ENCODE measurements at regions not wholly inside any gene's neighbourhood (a gene's known extent, or its start where the extent isn't known, plus 50 kb on each side); places are given as distances from the start of the nearest gene placed in this dataset.

- H3K4me2 ChIP-seq (ENCODE audit: low read length, poor library complexity, severe bottlenecking) = no peak overlapping the region
- no peak overlapping the region for H4K8ac ChIP-seq (ENCODE audit: low read length)
- no CpG with 5 or more reads among the region's 1 CpG for WGBS
- no peaks in the 10 kb centered on the region for H3K79me1 ChIP-seq (replicated peaks; ENCODE audit: low read length, poor library complexity, severe bottlenecking)
- H3K18ac ChIP-seq (ENCODE audit: low read depth in 1 of 2, low read length in 2 of 2) = no peak overlapping the region
- H3K27ac ChIP-seq (ENCODE audit: low read length, poor library complexity, severe bottlenecking) = no peak overlapping the region
- H3K14ac ChIP-seq (ENCODE audit: low read length in 2 of 2) = no peak overlapping the region
- no peak overlapping the region for H2AK5ac ChIP-seq (ENCODE audit: low read length, severe bottlenecking)
- H2AFZ ChIP-seq (ENCODE audit: low read depth, low read length) = no peak overlapping the region
- no peak overlapping the region for H2BK120ac ChIP-seq (ENCODE audit: low read depth, low read length)
- H2BK12ac ChIP-seq (ENCODE audit: low read length in 2 of 2) = no peak overlapping the region
- DNase-seq = no peak
- no peak overlapping the region for H4K91ac ChIP-seq (ENCODE audit: low read length)
- H3K4me1 ChIP-seq (ENCODE audit: control insufficient read depth, insufficient read depth, low read depth, low read length) = no peaks in the 10 kb centered on the region
- H2BK15ac ChIP-seq (ENCODE audit: low read depth, poor library complexity, severe bottlenecking) = no peak overlapping the region
- no peak overlapping the region for H3K4me3 ChIP-seq (ENCODE audit: insufficient read depth in 1 of 2, low read depth in 1 of 2, low read length in 2 of 2)
- H3K27me3 ChIP-seq (ENCODE audit: control insufficient read depth in 1 of 2, insufficient read depth in 1 of 2, low read length in 2 of 2) = peaks cover 0 to 16% of the 10 kb centered on the region in 2 experiments
- no peak overlapping the region for H2BK5ac ChIP-seq (ENCODE audit: low read depth, low read length, poor library complexity, severe bottlenecking)
- no peaks in the 10 kb centered on the region for H3K36me3 ChIP-seq (ENCODE audit: control insufficient read depth in 1 of 2, insufficient read depth in 2 of 2, low read depth in 1 of 2, low read length in 2 of 2)
- no peak overlapping the region for H3K9ac ChIP-seq (ENCODE audit: low read length)
- no peak overlapping the region for H3K23ac ChIP-seq (ENCODE audit: low read length in 2 of 2)
- H3K9me3 ChIP-seq (ENCODE audit: control insufficient read depth, low read length) = no peaks in the 10 kb centered on the region
- no peak overlapping the region for H3K4ac ChIP-seq (ENCODE audit: low read depth in 1 of 2, low read length in 2 of 2)
Observed at GRCh38 chr12:107986183-107986582, 142.9 kb upstream of the WSCD2 start.

DNA sequence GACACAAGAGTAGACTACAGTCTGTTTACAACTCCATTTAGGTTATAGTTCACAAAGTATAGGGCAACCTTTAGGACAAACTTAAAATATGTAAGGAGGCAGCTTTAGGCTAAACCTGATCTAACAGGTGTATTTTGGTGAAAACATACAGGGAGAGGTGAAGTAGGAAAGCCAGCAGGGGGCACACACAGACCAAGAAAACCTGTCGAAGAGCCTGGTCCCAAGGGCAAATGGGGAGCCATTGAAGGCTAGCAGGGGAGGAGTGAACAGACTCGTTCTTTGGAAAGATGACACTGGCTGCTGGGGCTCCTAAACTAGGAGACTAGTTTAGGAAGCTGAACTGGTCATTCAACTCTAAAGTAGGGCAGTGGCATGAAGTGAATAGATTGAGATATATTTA is 138.8 kb upstream of the WSCD2 start:
- no peak overlapping the region for H3K14ac ChIP-seq (ENCODE audit: low read length in 2 of 2)
- H3K4me2 ChIP-seq (ENCODE audit: low read length, poor library complexity, severe bottlenecking) = no peak overlapping the region
- H3K23ac ChIP-seq (ENCODE audit: low read length in 2 of 2) = no peak overlapping the region
- no peak overlapping the region for H3K27ac ChIP-seq (ENCODE audit: low read length, poor library complexity, severe bottlenecking)
- no peak overlapping the region for H2BK120ac ChIP-seq (ENCODE audit: low read depth, low read length)
- no peaks in the 10 kb centered on the region for H3K36me3 ChIP-seq (ENCODE audit: control insufficient read depth in 1 of 2, insufficient read depth in 2 of 2, low read depth in 1 of 2, low read length in 2 of 2)
- no peak overlapping the region for H2AFZ ChIP-seq (ENCODE audit: low read depth, low read length)
- no peaks in the 10 kb centered on the region for H3K9me3 ChIP-seq (ENCODE audit: control insufficient read depth, low read length)
- H3K4me1 ChIP-seq (ENCODE audit: control insufficient read depth, insufficient read depth, low read depth, low read length) = no peaks in the 10 kb centered on the region
- no peak overlapping the region for H2BK5ac ChIP-seq (ENCODE audit: low read depth, low read length, poor library complexity, severe bottlenecking)
- no peak overlapping the region for H3K18ac ChIP-seq (ENCODE audit: low read depth in 1 of 2, low read length in 2 of 2)
- no peak overlapping the region for H2BK15ac ChIP-seq (ENCODE audit: low read depth, poor library complexity, severe bottlenecking)
- no peak overlapping the region for H2AK5ac ChIP-seq (ENCODE audit: low read length, severe bottlenecking)
- no peak overlapping the region for H3K9ac ChIP-seq (ENCODE audit: low read length)
- 1% methylated on average over 2 of the region's 2 CpGs for WGBS
- H4K91ac ChIP-seq (ENCODE audit: low read length) = no peak overlapping the region
- H3K79me1 ChIP-seq (replicated peaks; ENCODE audit: low read length, poor library complexity, severe bottlenecking) = no peaks in the 10 kb centered on the region
- H3K4ac ChIP-seq (ENCODE audit: low read depth in 1 of 2, low read length in 2 of 2) = no peak overlapping the region
- no peak overlapping the region for H4K8ac ChIP-seq (ENCODE audit: low read length)
- peaks cover 0 to 28% of the 10 kb centered on the region in 2 experiments for H3K27me3 ChIP-seq (ENCODE audit: control insufficient read depth in 1 of 2, insufficient read depth in 1 of 2, low read length in 2 of 2)
- no peak overlapping the region for H3K4me3 ChIP-seq (ENCODE audit: insufficient read depth in 1 of 2, low read depth in 1 of 2, low read length in 2 of 2)
- no peak overlapping the region for H2BK12ac ChIP-seq (ENCODE audit: low read length in 2 of 2)
- DNase-seq = no peak

DNA sequence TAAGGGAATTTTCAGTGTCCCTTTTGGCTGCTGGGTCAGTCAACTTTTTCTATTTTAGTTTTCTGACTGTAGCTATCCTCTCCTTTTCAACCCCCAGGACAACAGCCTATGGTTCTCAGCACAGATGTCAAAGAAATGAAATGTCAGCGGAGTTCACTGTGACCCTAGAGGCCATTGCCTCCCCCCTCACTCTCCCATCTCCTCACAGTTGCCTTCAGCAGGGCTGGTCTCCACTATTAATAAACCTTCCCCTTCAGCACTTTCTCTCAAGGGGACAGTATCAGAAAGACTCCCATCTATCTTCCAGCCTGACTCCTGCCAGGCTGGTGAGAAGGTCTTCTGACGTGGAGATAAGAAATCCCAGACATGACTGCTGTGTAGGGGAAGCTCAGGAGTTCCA is 137.1 kb upstream of the WSCD2 start:
- H3K27ac ChIP-seq (ENCODE audit: low read length, poor library complexity, severe bottlenecking) = no peak overlapping the region
- no peak overlapping the region for H3K18ac ChIP-seq (ENCODE audit: low read depth in 1 of 2, low read length in 2 of 2)
- no peak overlapping the region for H4K91ac ChIP-seq (ENCODE audit: low read length)
- no peaks in the 10 kb centered on the region for H3K9me3 ChIP-seq (ENCODE audit: control insufficient read depth, low read length)
- H3K4me3 ChIP-seq (ENCODE audit: insufficient read depth in 1 of 2, low read depth in 1 of 2, low read length in 2 of 2) = no peak overlapping the region
- H3K23ac ChIP-seq (ENCODE audit: low read length in 2 of 2) = no peak overlapping the region
- H3K27me3 ChIP-seq (ENCODE audit: control insufficient read depth in 1 of 2, insufficient read depth in 1 of 2, low read length in 2 of 2) = peaks cover 0 to 27% of the 10 kb centered on the region in 2 experiments
- no peak overlapping the region for H2BK12ac ChIP-seq (ENCODE audit: low read length in 2 of 2)
- H3K14ac ChIP-seq (ENCODE audit: low read length in 2 of 2) = no peak overlapping the region
- DNase-seq = no peak
- WGBS = 33% methylated on average over 2 of the region's 2 CpGs
- H2AK5ac ChIP-seq (ENCODE audit: low read length, severe bottlenecking) = no peak overlapping the region
- no peak overlapping the region for H2BK5ac ChIP-seq (ENCODE audit: low read depth, low read length, poor library complexity, severe bottlenecking)
- no peak overlapping the region for H3K4ac ChIP-seq (ENCODE audit: low read depth in 1 of 2, low read length in 2 of 2)
- no peak overlapping the region for H3K4me2 ChIP-seq (ENCODE audit: low read length, poor library complexity, severe bottlenecking)
- no peaks in the 10 kb centered on the region for H3K79me1 ChIP-seq (replicated peaks; ENCODE audit: low read length, poor library complexity, severe bottlenecking)
- no peaks in the 10 kb centered on the region for H3K4me1 ChIP-seq (ENCODE audit: control insufficient read depth, insufficient read depth, low read depth, low read length)
- no peaks in the 10 kb centered on the region for H3K36me3 ChIP-seq (ENCODE audit: control insufficient read depth in 1 of 2, insufficient read depth in 2 of 2, low read depth in 1 of 2, low read length in 2 of 2)
- no peak overlapping the region for H2BK120ac ChIP-seq (ENCODE audit: low read depth, low read length)
- H4K8ac ChIP-seq (ENCODE audit: low read length) = no peak overlapping the region
- H2AFZ ChIP-seq (ENCODE audit: low read depth, low read length) = no peak overlapping the region
- no peak overlapping the region for H2BK15ac ChIP-seq (ENCODE audit: low read depth, poor library complexity, severe bottlenecking)
- H3K9ac ChIP-seq (ENCODE audit: low read length) = no peak overlapping the region

- H2BK5ac ChIP-seq (ENCODE audit: low read depth, low read length, poor library complexity, severe bottlenecking) = no peak overlapping the region
- H2BK12ac ChIP-seq (ENCODE audit: low read length in 2 of 2) = no peak overlapping the region
- no peak overlapping the region for H2BK15ac ChIP-seq (ENCODE audit: low read depth, poor library complexity, severe bottlenecking)
- no peak overlapping the region for H3K9ac ChIP-seq (ENCODE audit: low read length)
- H3K27me3 ChIP-seq (ENCODE audit: control insufficient read depth in 1 of 2, insufficient read depth in 1 of 2, low read length in 2 of 2) = peaks cover 0 to 24% of the 10 kb centered on the region in 2 experiments
- no peak overlapping the region for H2AK5ac ChIP-seq (ENCODE audit: low read length, severe bottlenecking)
- H3K79me1 ChIP-seq (replicated peaks; ENCODE audit: low read length, poor library complexity, severe bottlenecking) = no peaks in the 10 kb centered on the region
- H3K4me2 ChIP-seq (ENCODE audit: low read length, poor library complexity, severe bottlenecking) = no peak overlapping the region
- no peak overlapping the region for H3K4me3 ChIP-seq (ENCODE audit: insufficient read depth in 1 of 2, low read depth in 1 of 2, low read length in 2 of 2)
- H3K36me3 ChIP-seq (ENCODE audit: control insufficient read depth in 1 of 2, insufficient read depth in 2 of 2, low read depth in 1 of 2, low read length in 2 of 2) = no peaks in the 10 kb centered on the region
- H3K14ac ChIP-seq (ENCODE audit: low read length in 2 of 2) = no peak overlapping the region
- DNase-seq = peak; percentile 5
- no peak overlapping the region for H3K27ac ChIP-seq (ENCODE audit: low read length, poor library complexity, severe bottlenecking)
- no peak overlapping the region for H2AFZ ChIP-seq (ENCODE audit: low read depth, low read length)
- H3K18ac ChIP-seq (ENCODE audit: low read depth in 1 of 2, low read length in 2 of 2) = no peak overlapping the region
- H4K91ac ChIP-seq (ENCODE audit: low read length) = no peak overlapping the region
- H3K9me3 ChIP-seq (ENCODE audit: control insufficient read depth, low read length) = no peaks in the 10 kb centered on the region
- 49% methylated on average over 2 of the region's 4 CpGs for WGBS
- H2BK120ac ChIP-seq (ENCODE audit: low read depth, low read length) = no peak overlapping the region
- no peaks in the 10 kb centered on the region for H3K4me1 ChIP-seq (ENCODE audit: control insufficient read depth, insufficient read depth, low read depth, low read length)
- H3K4ac ChIP-seq (ENCODE audit: low read depth in 1 of 2, low read length in 2 of 2) = no peak overlapping the region
- no peak overlapping the region for H3K23ac ChIP-seq (ENCODE audit: low read length in 2 of 2)
- H4K8ac ChIP-seq (ENCODE audit: low read length) = no peak overlapping the region
Observed at GRCh38 chr12:107992870-107993451, 136.1 kb upstream of the WSCD2 start.
